ENCODE measurements at regions not wholly inside any gene's neighbourhood (a gene's known extent, or its start where the extent isn't known, plus 50 kb on each side); places are given as distances from the start of the nearest gene placed in this dataset.

- no peak for TF ChIP-seq CTCF (IDR thresholded peaks at IDR 0.05)
- TF ChIP-seq POLR2A (IDR thresholded peaks at IDR 0.05), result no peak
Observed at GRCh38 chr2:221655300-221655699, 83.2 kb upstream of the EPHA4 start.
